DMS 273 (cell line): ENCODE measurements at regions not wholly inside any gene's neighbourhood (a gene's known extent, or its start where the extent isn't known, plus 50 kb on each side); places are given as distances from the start of the nearest gene placed in this dataset.
A peak's percentile ranks its signal among the peaks of the same experiment; 100 is the strongest.

ENCODE experiments used
- DNase-seq: peaks from one replicate; lab custom pipeline; 2025; ENCODE audit not compliant: unreplicated experiment; lab: John Stamatoyannopoulos, UW

GRCh38 chr5:99928490-99928889 is 606.7 kb upstream of the FAM174A start:
- no peak for DNase-seq

GRCh38 chr5:99926463-99926862 is 608.7 kb upstream of the FAM174A start:
- no peak for DNase-seq

- DNase-seq: no peak
Measured at GRCh38 chr5:99922386-99922785, 612.8 kb upstream of the FAM174A start.

GRCh38 chr5:99911971-99912370 is 623.2 kb upstream of the FAM174A start:
- DNase-seq: peak; percentile 4

- no peak for DNase-seq
Measured at GRCh38 chr5:99906776-99907175, 628.4 kb upstream of the FAM174A start.

GRCh38 chr5:99901972-99902371 is 633.2 kb upstream of the FAM174A start:
- no peak for DNase-seq

- peak; percentile 3 for DNase-seq
Measured at GRCh38 chr5:99900302-99900852, 634.8 kb upstream of the FAM174A start.

GRCh38 chr5:99879791-99880511 is 655.2 kb upstream of the FAM174A start:
- peak; percentile 45 for DNase-seq

- no peak for DNase-seq
Measured at GRCh38 chr5:99878830-99879229, 656.3 kb upstream of the FAM174A start.

GRCh38 chr5:99866740-99867139 is 668.4 kb upstream of the FAM174A start:
- DNase-seq: no peak

GRCh38 chr5:99865159-99865558 is 670.0 kb upstream of the FAM174A start:
- DNase-seq: no peak

- no peak for DNase-seq
Measured at GRCh38 chr5:99835791-99836190, 699.4 kb upstream of the FAM174A start.

- DNase-seq: no peak
Measured at GRCh38 chr5:99827136-99827535, 708.0 kb upstream of the FAM174A start.

- DNase-seq: no peak
Measured at GRCh38 chr5:99817796-99818195, 717.4 kb upstream of the FAM174A start.

- DNase-seq: no peak
Measured at GRCh38 chr5:99814321-99815063, 720.7 kb upstream of the FAM174A start.

GRCh38 chr5:99808657-99809230 is 726.4 kb upstream of the FAM174A start:
- DNase-seq: no peak

- peak; percentile 5 for DNase-seq
Measured at GRCh38 chr5:99807346-99807745, 727.8 kb upstream of the FAM174A start.

GRCh38 chr5:99795031-99795430 is 740.1 kb upstream of the FAM174A start:
- no peak for DNase-seq

- DNase-seq: no peak
Measured at GRCh38 chr5:99788482-99788881, 746.7 kb upstream of the FAM174A start.

- no peak for DNase-seq
Measured at GRCh38 chr5:99775189-99775588, 760.0 kb upstream of the FAM174A start.

GRCh38 chr5:99773290-99773689 is 761.9 kb upstream of the FAM174A start:
- DNase-seq: no peak

GRCh38 chr5:99771296-99771695 is 763.9 kb upstream of the FAM174A start:
- DNase-seq: no peak
